H9 (cell line): ENCODE measurements at regions not wholly inside any gene's neighbourhood (a gene's known extent, or its start where the extent isn't known, plus 50 kb on each side); places are given as distances from the start of the nearest gene placed in this dataset.

Source experiments
- DNase-seq: peaks from one replicate; pipeline ENCODE4 v3.0.0-alpha.2; 2017
- H2AFZ ChIP-seq: one replicate; pipeline ENCODE4 v1.6.1; 2013; ENCODE audit warnings: mild to moderate bottlenecking, low read length, control low read depth, moderate library complexity
- H2AK5ac ChIP-seq: 2 replicates; pipeline ENCODE4 v1.6.1; 2013; ENCODE audit warnings: low read length, control low read depth, mixed read lengths; ENCODE audit not compliant: insufficient read length
- H2BK120ac ChIP-seq: one replicate; pipeline ENCODE4 v1.6.1; 2013; ENCODE audit warnings: low read depth, mild to moderate bottlenecking, low read length, control low read depth, inconsistent platforms; ENCODE audit not compliant: poor library complexity, severe bottlenecking
- H2BK12ac ChIP-seq: 2 replicates; pipeline ENCODE4 v1.6.1; 2013; ENCODE audit warnings: low read length, control low read depth, mixed read lengths, low read depth; ENCODE audit not compliant: insufficient read length
- H2BK15ac ChIP-seq: 2 replicates; pipeline ENCODE4 v1.6.1; 2013; ENCODE audit warnings: low read depth, low read length, control low read depth
- H2BK20ac ChIP-seq: one replicate; pipeline ENCODE4 v1.6.1; 2013; ENCODE audit warnings: low read depth, mild to moderate bottlenecking, low read length, control low read depth, inconsistent platforms; ENCODE audit not compliant: poor library complexity, severe bottlenecking
- H2BK5ac ChIP-seq: 2 replicates; pipeline ENCODE4 v1.6.1; 2013; ENCODE audit warnings: low read length, control low read depth, mixed read lengths; ENCODE audit not compliant: insufficient read length
- H3K14ac ChIP-seq: 2 replicates; pipeline ENCODE4 v1.6.1; 2013; ENCODE audit warnings: low read length, control low read depth; ENCODE audit not compliant: insufficient read depth
- H3K18ac ChIP-seq: 2 replicates; pipeline ENCODE4 v1.6.1; 2013; ENCODE audit warnings: low read depth, mild to moderate bottlenecking, mixed read lengths, low read length, control low read depth; ENCODE audit not compliant: insufficient read length
- H3K23ac ChIP-seq: 2 replicates; pipeline ENCODE4 v1.6.1; 2013; ENCODE audit warnings: low read length, control low read depth, mixed read lengths, low read depth; ENCODE audit not compliant: insufficient read length
- H3K23me2 ChIP-seq: 2 replicates; pipeline ENCODE4 v1.6.1; 2013; ENCODE audit warnings: low read depth, mild to moderate bottlenecking, mixed read lengths, low read length, control low read depth; ENCODE audit not compliant: insufficient read length, poor library complexity, severe bottlenecking
- H3K27ac ChIP-seq: 2 replicates; pipeline ENCODE4 v1.5.1; 2013; ENCODE audit warnings: low read length, control low read depth, mixed read lengths, low read depth; ENCODE audit not compliant: insufficient read length
- H3K27me3 ChIP-seq: 2 replicates; pipeline ENCODE4 v1.6.1; 2013; ENCODE audit warnings: low read length, control low read depth, inconsistent platforms; ENCODE audit not compliant: insufficient read depth
- H3K4ac ChIP-seq: 2 replicates; pipeline ENCODE4 v1.6.1; 2013; ENCODE audit warnings: low read depth, mild to moderate bottlenecking, control low read depth, inconsistent platforms, low read length, moderate library complexity
- H3K4me1 ChIP-seq: 2 replicates; pipeline ENCODE4 v1.6.1; 2013; ENCODE audit warnings: low read length, control low read depth, inconsistent platforms; ENCODE audit not compliant: insufficient read depth
- H3K4me2 ChIP-seq: 2 replicates; pipeline ENCODE4 v1.6.1; 2013; ENCODE audit warnings: low read length, control low read depth, mixed read lengths; ENCODE audit not compliant: insufficient read length, insufficient read depth
- H3K56ac ChIP-seq: 2 replicates; pipeline ENCODE4 v1.6.1; 2013; ENCODE audit warnings: low read depth, mild to moderate bottlenecking, mixed read lengths, low read length, control low read depth; ENCODE audit not compliant: insufficient read length
- H3K79me1 ChIP-seq: 2 replicates; pipeline ENCODE4 v1.6.1; 2013; ENCODE audit warnings: low read depth, mild to moderate bottlenecking, moderate library complexity, low read length, control low read depth, inconsistent platforms; ENCODE audit not compliant: insufficient read depth, poor library complexity, severe bottlenecking
- H3K79me2 ChIP-seq: 2 replicates; pipeline ENCODE4 v1.6.1; 2013; ENCODE audit warnings: low read length, control low read depth, inconsistent platforms; ENCODE audit not compliant: insufficient read depth
- H3K9ac ChIP-seq: 2 replicates; pipeline ENCODE4 v1.6.1; 2013; ENCODE audit warnings: low read length, control low read depth, mixed read lengths; ENCODE audit not compliant: insufficient read length; ENCODE audit errors: extremely low read depth
- H3K9me3 ChIP-seq: one replicate; pipeline ENCODE4 v1.6.1; 2013; ENCODE audit warnings: low read depth, low read length, inconsistent platforms; ENCODE audit not compliant: control insufficient read depth
- H3T11ph ChIP-seq: one replicate; pipeline ENCODE4 v1.6.1; 2013; ENCODE audit warnings: mild to moderate bottlenecking, low read length, control low read depth, inconsistent platforms
- H4K20me1 ChIP-seq: one replicate; pipeline ENCODE4 v1.6.1; 2013; ENCODE audit not compliant: control insufficient read depth, insufficient read length, insufficient read depth
- H4K5ac ChIP-seq: 2 replicates; pipeline ENCODE4 v1.6.1; 2013; ENCODE audit warnings: low read depth, mild to moderate bottlenecking, mixed read lengths, low read length, control low read depth; ENCODE audit not compliant: insufficient read length
- H4K8ac ChIP-seq: replicated peaks from 2 replicates; pipeline ENCODE4 v1.6.1; 2013; ENCODE audit warnings: low read length, control low read depth, mixed read lengths, low read depth; ENCODE audit not compliant: insufficient read length
- H4K91ac ChIP-seq: 2 replicates; pipeline ENCODE4 v1.6.1; 2013; ENCODE audit warnings: low read depth, mild to moderate bottlenecking, moderate library complexity, mixed read lengths, low read length, control low read depth; ENCODE audit not compliant: insufficient read length
- H3K27ac Mint-ChIP-seq, 3 experiments: 2 replicates in 2 of 3; 3 replicates in 1 of 3; pipeline ENCODE4 v1.8.0; 2020 to 2021; ENCODE audit warnings: mixed read lengths in 3 of 3, mild to moderate bottlenecking in 1 of 3, moderate library complexity in 1 of 3
- H3K27me3 Mint-ChIP-seq: 2 replicates; pipeline ENCODE4 v1.8.0; 2021; ENCODE audit warnings: low read depth, mild to moderate bottlenecking, moderate library complexity, mixed read lengths
- H3K36me3 Mint-ChIP-seq, 3 experiments: 2 replicates in 2 of 3; 3 replicates in 1 of 3; pipeline ENCODE4 v1.8.0; 2020 to 2021; ENCODE audit warnings: low read depth in 3 of 3, mixed read lengths in 3 of 3; ENCODE audit not compliant: insufficient read depth in 1 of 3
- H3K4me1 Mint-ChIP-seq, 2 experiments: 2 replicates each; pipeline ENCODE4 v1.8.0; 2020; ENCODE audit warnings: mixed read lengths in 2 of 2
- H3K4me3 Mint-ChIP-seq, 2 experiments: 2 replicates in 1 of 2; 3 replicates in 1 of 2; pipeline ENCODE4 v1.8.0; 2020 to 2021; ENCODE audit warnings: mild to moderate bottlenecking in 2 of 2, mixed read lengths in 2 of 2, moderate library complexity in 1 of 2
- H3K9me3 Mint-ChIP-seq, 2 experiments: 2 replicates in 1 of 2; 3 replicates in 1 of 2; pipeline ENCODE4 v1.8.0; 2020; ENCODE audit warnings: mild to moderate bottlenecking in 2 of 2, mixed read lengths in 2 of 2, moderate library complexity in 1 of 2
- CTCF ChIP-seq: fragments of 200-600 bp; sonication (generic); conservative IDR thresholded peaks from 3 replicates; pipeline ENCODE4 v1.8.0; 2021; ENCODE audit warnings: antibody characterized with exemption, mild to moderate bottlenecking
- WGBS: extraction: QIAGEN DNeasy Blood & Tissue Kit; methylation state at CpG from one replicate; pipeline ENCODE4 v1.1.7; 2013; ENCODE audit warnings: missing lambda C conversion rate, low lambda C conversion rate, mixed read lengths; ENCODE audit not compliant: insufficient read length; ENCODE audit errors: extremely low coverage; 5-methylcytosine and 5-hydroxymethylcytosine counted together

GRCh38 chr20:43334080-43334479 is 123.6 kb upstream of the SRSF6 start:
- H3K4ac ChIP-seq: no peak overlapping the region
- peaks cover 14 to 24% (median 19%) of the 10 kb centered on the region in 3 experiments; a peak in 6 of 7 replicates for H3K36me3 Mint-ChIP-seq
- no peak overlapping the region for H2AK5ac ChIP-seq
- no peak overlapping the region for H3T11ph ChIP-seq
- no CpG with 5 or more reads among the region's 4 CpGs for WGBS
- peaks cover under 1% of the 10 kb centered on the region for H3K9me3 ChIP-seq
- no peak overlapping the region for H3K56ac ChIP-seq
- no peak overlapping the region for H3K4me2 ChIP-seq
- H4K8ac ChIP-seq: no peak overlapping the region
- H3K27me3 ChIP-seq: no peaks in the 10 kb centered on the region
- no peaks in the 10 kb centered on the region for H3K4me1 ChIP-seq
- H2BK5ac ChIP-seq: no peak overlapping the region
- DNase-seq: no peak
- no peaks in the 10 kb centered on the region for H3K79me2 ChIP-seq
- H3K23me2 ChIP-seq: no peaks in the 10 kb centered on the region
- no peak overlapping the region for H2AFZ ChIP-seq
- H2BK15ac ChIP-seq: no peak overlapping the region
- TF ChIP-seq CTCF: no peak
- H3K27ac ChIP-seq: no peak overlapping the region
- peaks cover 14% of the 10 kb centered on the region for H3K27me3 Mint-ChIP-seq
- H2BK12ac ChIP-seq: no peak overlapping the region
- no peaks in the 10 kb centered on the region for H3K79me1 ChIP-seq
- no peaks in the 10 kb centered on the region for H4K20me1 ChIP-seq
- no peak overlapping the region for H3K9ac ChIP-seq
- no peak overlapping the region for H4K91ac ChIP-seq
- H3K4me3 Mint-ChIP-seq: no peak overlapping the region
- H3K27ac Mint-ChIP-seq: no peak overlapping the region
- no peak overlapping the region for H4K5ac ChIP-seq
- peaks cover 0 to 3% of the 10 kb centered on the region in 2 experiments; a peak in 1 of 4 replicates for H3K4me1 Mint-ChIP-seq
- no peak overlapping the region for H3K14ac ChIP-seq
- H3K18ac ChIP-seq: no peak overlapping the region
- no peak overlapping the region for H3K23ac ChIP-seq
- no peak overlapping the region for H2BK20ac ChIP-seq
- no peak overlapping the region for H2BK120ac ChIP-seq
- H3K9me3 Mint-ChIP-seq: peaks cover 35 to 41% of the 10 kb centered on the region in 2 experiments
